HG03442 (cell line): ENCODE measurements at regions not wholly inside any gene's neighbourhood (a gene's known extent, or its start where the extent isn't known, plus 50 kb on each side); places are given as distances from the start of the nearest gene placed in this dataset.
"Not testable (repeated sequence)": the region's sequence is repeated elsewhere in the genome, so short reads cannot be mapped to it uniquely, and the experiment has no call there.

Experiments used
- ATAC-seq: cut with Tn5 transposase; IDR thresholded peaks from one replicate; pipeline ENCODE4 v1.9.1; 2021; ENCODE audit warnings: mild to moderate bottlenecking, moderate library complexity; ENCODE audit not compliant: unreplicated experiment

GRCh38 chr1:164087906-164088453, 471.0 kb upstream of the PBX1 start:
- ATAC-seq = no peak

- no peak for ATAC-seq
These were observed 466.2 kb upstream of the PBX1 start for GRCh38 chr1:164092603-164093353.

- no peak for ATAC-seq
These were observed 465.4 kb upstream of the PBX1 start for GRCh38 chr1:164093543-164093942.

- no peak for ATAC-seq
These were observed 457.2 kb upstream of the PBX1 start for GRCh38 chr1:164101802-164102201.

GRCh38 chr1:164131949-164132348, 427.0 kb upstream of the PBX1 start:
- no peak for ATAC-seq

- peak; percentile 52 for ATAC-seq
These were observed 421.6 kb upstream of the PBX1 start for GRCh38 chr1:164137273-164137925.

GRCh38 chr1:164141797-164142196, 417.2 kb upstream of the PBX1 start:
- ATAC-seq = no peak

GRCh38 chr1:164154622-164155021, 404.4 kb upstream of the PBX1 start:
- no peak for ATAC-seq

- no peak for ATAC-seq
These were observed 403.6 kb upstream of the PBX1 start for GRCh38 chr1:164155347-164155746.

GRCh38 chr1:164163289-164163849, 395.6 kb upstream of the PBX1 start:
- ATAC-seq = no peak

GRCh38 chr1:164165466-164165865, 393.5 kb upstream of the PBX1 start:
- no peak for ATAC-seq

GRCh38 chr1:164166454-164166853, 392.5 kb upstream of the PBX1 start:
- ATAC-seq = not testable (repeated sequence)

- no peak for ATAC-seq
These were observed 381.9 kb upstream of the PBX1 start for GRCh38 chr1:164177118-164177517.

GRCh38 chr1:164180824-164181223, 378.2 kb upstream of the PBX1 start:
- no peak for ATAC-seq

- ATAC-seq = no peak
These were observed 374.9 kb upstream of the PBX1 start for GRCh38 chr1:164183854-164184635.

GRCh38 chr1:164186881-164187280, 372.1 kb upstream of the PBX1 start:
- no peak for ATAC-seq

- ATAC-seq = no peak
These were observed 370.5 kb upstream of the PBX1 start for GRCh38 chr1:164188497-164188896.

GRCh38 chr1:164191191-164191590, 367.8 kb upstream of the PBX1 start:
- ATAC-seq = no peak

- no peak for ATAC-seq
These were observed 348.7 kb upstream of the PBX1 start for GRCh38 chr1:164210211-164210739.

GRCh38 chr1:164223378-164223777, 335.6 kb upstream of the PBX1 start:
- ATAC-seq = no peak

GRCh38 chr1:164225011-164225410, 334.0 kb upstream of the PBX1 start:
- no peak for ATAC-seq
